Upper lobe of left lung (tissue), 6 donors: ENCODE measurements at regions not wholly inside any gene's neighbourhood (a gene's known extent, or its start where the extent isn't known, plus 50 kb on each side); places are given as distances from the start of the nearest gene placed in this dataset.

Experiments
- ATAC-seq, 2 donors: fragments of 200-7000 bp; cut with Tn5 transposase; one replicate each; pipeline ENCODE4 v1.9.1; 2022; ENCODE audit warnings: mild to moderate bottlenecking in 2 of 2, moderate library complexity in 2 of 2; ENCODE audit not compliant: low FRiP score in 2 of 2
- DNase-seq, 2 donors: peaks; one replicate each; pipeline ENCODE4 v3.0.0-alpha.2; 2019 to 2020
- H3K27ac ChIP-seq, 4 donors: fragments of 200-600 bp; sonication (generic); one replicate each; pipeline ENCODE4 v1.5.1; 2016 to 2019
- H3K27me3 ChIP-seq, 4 donors: fragments of 200-600 bp; sonication (generic); one replicate each; pipeline ENCODE4 v1.5.1; 2017 to 2019
- H3K36me3 ChIP-seq, 4 donors: fragments of 200-600 bp; sonication (generic); one replicate each; pipeline ENCODE4 v1.5.1; 2016 to 2019
- H3K4me1 ChIP-seq, 4 donors: fragments of 200-600 bp; sonication (generic); one replicate each; pipeline ENCODE4 v1.5.1; 2018 to 2019
- H3K4me3 ChIP-seq, 4 donors: fragments of 200-600 bp; sonication (generic); one replicate each; pipeline ENCODE4 v1.5.1; 2017 to 2019; ENCODE audit warnings: mild to moderate bottlenecking in 2 of 4, moderate library complexity in 1 of 4
- H3K9me3 ChIP-seq, 4 donors: fragments of 200-600 bp; sonication (generic); one replicate each; pipeline ENCODE4 v1.5.1; 2018 to 2019
- EP300 ChIP-seq, 4 donors: sonication (generic); formaldehyde crosslinking; IDR thresholded peaks; one replicate each; pipeline ENCODE4 v1.5.1; 2017; ENCODE audit warnings: antibody characterized with exemption in 4 of 4, control low read depth in 2 of 4
- POLR2A ChIP-seq, 4 donors: fragments of 450-650 bp; IDR thresholded peaks; one replicate each; pipeline ENCODE4 v1.5.1; 2016 to 2017; ENCODE audit warnings: antibody characterized with exemption in 4 of 4, mild to moderate bottlenecking in 2 of 4
- POLR2AphosphoS5 ChIP-seq, 2 donors: sonication (generic); formaldehyde crosslinking; IDR thresholded peaks; one replicate each; pipeline ENCODE4 v1.5.1; 2017; ENCODE audit warnings: antibody characterized with exemption in 2 of 2
- WGBS, 2 donors: methylation state at CpG; one replicate each; pipeline ENCODE4 v1.1.5; 2017 to 2018; 5-methylcytosine and 5-hydroxymethylcytosine counted together
- TF ChIP-seq, protein P1 (sequence below), 6 experiments: fragments of 450-650 bp in 4 of 6; fragments of 200-600 bp in 2 of 6; sonication (generic) in 2 of 6; IDR thresholded peaks; one replicate each; pipeline ENCODE4 v1.5.1; 2016 to 2019; ENCODE audit warnings: antibody characterized with exemption in 6 of 6
- donor health status: DM: no; HTN: no; CAD: no; lungs with moderate emphysema.
- donor health status: DM: no; HTN: yes; CAD: no; lungs with severe emphysema.

- DNase-seq (no peak), ATAC-seq (no peak)
- Histone ChIP-seq H3K27me3 (no peaks in the 10 kb centered on the region), H3K4me3 (no peak overlapping the region), H3K4me1 (peaks cover 0 to 26% (median 6%) of the 10 kb centered on the region in 4 donors), H3K9me3 (no peaks in the 10 kb centered on the region), H3K36me3 (no peaks in the 10 kb centered on the region), H3K27ac (peak overlapping the region in 2 of 4 donors; percentile 37 to 68)
- WGBS, 2 donors = 85 to 89% methylated on average over 1 of the region's 1 CpG
- TF ChIP-seq EP300 (IDR thresholded peaks at IDR 0.05) (no peak), POLR2A (IDR thresholded peaks at IDR 0.05) (no peak), POLR2AphosphoS5 (IDR thresholded peaks at IDR 0.05) (no peak)
- TF ChIP-seq, protein P1, sequence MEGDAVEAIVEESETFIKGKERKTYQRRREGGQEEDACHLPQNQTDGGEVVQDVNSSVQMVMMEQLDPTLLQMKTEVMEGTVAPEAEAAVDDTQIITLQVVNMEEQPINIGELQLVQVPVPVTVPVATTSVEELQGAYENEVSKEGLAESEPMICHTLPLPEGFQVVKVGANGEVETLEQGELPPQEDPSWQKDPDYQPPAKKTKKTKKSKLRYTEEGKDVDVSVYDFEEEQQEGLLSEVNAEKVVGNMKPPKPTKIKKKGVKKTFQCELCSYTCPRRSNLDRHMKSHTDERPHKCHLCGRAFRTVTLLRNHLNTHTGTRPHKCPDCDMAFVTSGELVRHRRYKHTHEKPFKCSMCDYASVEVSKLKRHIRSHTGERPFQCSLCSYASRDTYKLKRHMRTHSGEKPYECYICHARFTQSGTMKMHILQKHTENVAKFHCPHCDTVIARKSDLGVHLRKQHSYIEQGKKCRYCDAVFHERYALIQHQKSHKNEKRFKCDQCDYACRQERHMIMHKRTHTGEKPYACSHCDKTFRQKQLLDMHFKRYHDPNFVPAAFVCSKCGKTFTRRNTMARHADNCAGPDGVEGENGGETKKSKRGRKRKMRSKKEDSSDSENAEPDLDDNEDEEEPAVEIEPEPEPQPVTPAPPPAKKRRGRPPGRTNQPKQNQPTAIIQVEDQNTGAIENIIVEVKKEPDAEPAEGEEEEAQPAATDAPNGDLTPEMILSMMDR (IDR thresholded peaks at IDR 0.05) = no peak
Observed at GRCh38 chr15:48005077-48005476, 115.7 kb upstream of the SLC24A5 start.

DNA sequence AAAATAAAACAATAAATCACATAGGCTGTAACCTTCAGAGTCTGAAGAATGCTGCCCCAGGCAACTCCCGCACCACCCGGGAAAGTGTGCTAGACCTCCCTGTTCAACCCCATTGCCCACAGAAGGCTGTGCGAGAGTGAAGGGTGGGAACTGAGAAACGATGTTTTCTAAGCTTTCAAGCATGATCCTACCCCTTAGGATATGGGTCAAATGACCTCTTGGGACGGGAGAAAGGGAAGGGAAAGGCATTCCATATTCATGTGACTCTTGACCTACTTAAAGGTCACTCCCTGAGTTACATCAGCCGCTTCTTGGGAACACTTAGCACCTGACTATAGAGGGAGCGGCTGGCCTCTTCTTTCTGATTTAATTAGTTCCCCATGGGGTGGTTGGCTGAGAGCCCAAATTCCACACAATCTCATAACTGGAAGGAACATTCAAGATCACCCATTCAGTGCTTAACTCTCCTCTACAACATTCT is 114.7 kb upstream of the SLC24A5 start:
- Histone ChIP-seq H3K4me3 (no peak overlapping the region), H3K36me3 (no peaks in the 10 kb centered on the region), H3K9me3 (no peaks in the 10 kb centered on the region), H3K4me1 (peaks cover 0 to 16% (median 6%) of the 10 kb centered on the region in 4 donors), H3K27ac (peak overlapping the region in 3 of 4 donors; percentile 51 to 69 (median 68)), H3K27me3 (no peaks in the 10 kb centered on the region)
- TF ChIP-seq EP300 (IDR thresholded peaks at IDR 0.05) (peak in 3 of 4 donors; percentile 14 to 97 (median 60)), POLR2A (IDR thresholded peaks at IDR 0.05) (no peak), POLR2AphosphoS5 (IDR thresholded peaks at IDR 0.05) (peak in 1 of 2 donors; percentile 50)
- TF ChIP-seq, protein P1 (IDR thresholded peaks at IDR 0.05) = no peak
- DNase-seq (peak in 1 of 2 donors; percentile 87), ATAC-seq (peak; percentile 71 to 80)
- WGBS, 2 donors = 55 to 70% methylated on average over 7 of the region's 7 CpGs

DNA sequence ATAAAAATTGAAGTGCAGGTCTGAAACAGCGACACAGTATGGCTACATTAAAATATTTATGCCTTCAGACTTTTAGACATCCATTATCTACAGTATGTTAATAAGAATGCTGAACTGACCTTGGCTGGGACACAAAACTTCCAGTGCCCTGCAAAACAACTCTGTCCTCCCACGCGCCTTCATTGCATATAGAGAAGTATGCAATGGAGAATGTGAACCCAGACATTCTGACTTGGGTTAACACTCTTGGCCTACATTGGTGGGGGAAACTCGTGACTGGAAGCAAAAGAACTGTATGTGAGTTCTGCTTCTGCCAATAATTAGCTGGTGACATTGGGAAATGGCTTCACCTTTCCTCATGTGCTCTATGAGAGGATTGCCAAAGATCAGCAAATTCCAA is 110.5 kb upstream of the SLC24A5 start:
- 77 to 78% methylated on average over 4 of the region's 4 CpGs for WGBS, 2 donors
- no peak for ATAC-seq

GRCh38 chr15:48012191-48012590 is 108.6 kb upstream of the SLC24A5 start:
- WGBS, 2 donors = 80 to 92% methylated on average over 3 of the region's 3 CpGs
- DNase-seq (no peak), ATAC-seq (no peak)
- no peak overlapping the region for H3K4me3 ChIP-seq
- TF ChIP-seq EP300 (IDR thresholded peaks at IDR 0.05) (no peak), POLR2A (IDR thresholded peaks at IDR 0.05) (no peak), POLR2AphosphoS5 (IDR thresholded peaks at IDR 0.05) (no peak)
- TF ChIP-seq, protein P1 (IDR thresholded peaks at IDR 0.05) = no peak
- no peaks in the 10 kb centered on the region for H3K36me3 ChIP-seq
- no peaks in the 10 kb centered on the region for H3K9me3 ChIP-seq
- no peak overlapping the region for H3K27ac ChIP-seq
- no peaks in the 10 kb centered on the region for H3K27me3 ChIP-seq
- peaks cover 0 to 5% (median 0%) of the 10 kb centered on the region in 4 donors for H3K4me1 ChIP-seq

More for the DNA sequence above, 110.5 kb upstream of the SLC24A5 start:
- Histone ChIP-seq H3K4me1 (no peaks in the 10 kb centered on the region), H3K27me3 (no peaks in the 10 kb centered on the region), H3K9me3 (no peaks in the 10 kb centered on the region), H3K36me3 (no peaks in the 10 kb centered on the region), H3K4me3 (no peak overlapping the region), H3K27ac (no peak overlapping the region)
- no peak for DNase-seq
- TF ChIP-seq POLR2AphosphoS5 (IDR thresholded peaks at IDR 0.05) (no peak), POLR2A (IDR thresholded peaks at IDR 0.05) (no peak), EP300 (IDR thresholded peaks at IDR 0.05) (no peak)
- TF ChIP-seq, protein P1 (IDR thresholded peaks at IDR 0.05) = no peak

DNA sequence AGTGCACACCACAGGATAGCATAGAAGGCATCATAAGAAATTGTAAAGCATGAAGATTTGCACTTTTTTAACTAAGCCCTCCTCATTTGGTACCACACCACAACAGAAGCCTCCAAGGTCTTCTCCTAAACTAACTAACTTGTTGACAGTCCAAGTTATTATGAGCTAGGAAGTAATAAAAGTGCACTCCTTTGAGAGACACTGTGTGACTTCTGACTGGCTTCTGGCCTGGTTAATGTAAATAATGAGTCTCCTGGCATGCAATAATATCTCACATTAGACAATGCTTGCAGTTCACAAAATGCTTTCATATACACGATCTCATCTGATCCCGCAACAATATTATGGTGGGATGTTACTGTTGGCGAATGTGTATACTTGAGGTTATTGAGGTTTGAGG is 103.9 kb upstream of the SLC24A5 start:
- TF ChIP-seq, protein P1 (IDR thresholded peaks at IDR 0.05) = no peak
- no peak for TF ChIP-seq POLR2AphosphoS5 (IDR thresholded peaks at IDR 0.05)
- no peak for TF ChIP-seq POLR2A (IDR thresholded peaks at IDR 0.05)
- TF ChIP-seq EP300 (IDR thresholded peaks at IDR 0.05) = no peak
- no peak for DNase-seq
- Histone ChIP-seq H3K4me3 (no peak overlapping the region), H3K9me3 (no peaks in the 10 kb centered on the region), H3K27ac (peak overlapping the region in 1 of 4 donors; percentile 52), H3K4me1 (peaks cover 0 to 8% (median 0%) of the 10 kb centered on the region in 4 donors), H3K27me3 (no peaks in the 10 kb centered on the region), H3K36me3 (no peaks in the 10 kb centered on the region)
- ATAC-seq = no peak
- 72 to 85% methylated on average over 3 of the region's 3 CpGs for WGBS, 2 donors
